HG02840 (cell line): ENCODE measurements at regions not wholly inside any gene's neighbourhood (a gene's known extent, or its start where the extent isn't known, plus 50 kb on each side); places are given as distances from the start of the nearest gene placed in this dataset.
"Not testable (repeated sequence)": the region's sequence is repeated elsewhere in the genome, so short reads cannot be mapped to it uniquely, and the experiment has no call there.

Source experiments
- ATAC-seq: cut with Tn5 transposase; IDR thresholded peaks from one replicate; pipeline ENCODE4 v1.9.1; 2021; ENCODE audit warnings: mild to moderate bottlenecking, moderate library complexity, moderate number of reproducible peaks; ENCODE audit not compliant: unreplicated experiment, low FRiP score

GRCh38 chr14:49036984-49037516 is 549.1 kb downstream of the RPS29 start:
- no peak for ATAC-seq

DNA sequence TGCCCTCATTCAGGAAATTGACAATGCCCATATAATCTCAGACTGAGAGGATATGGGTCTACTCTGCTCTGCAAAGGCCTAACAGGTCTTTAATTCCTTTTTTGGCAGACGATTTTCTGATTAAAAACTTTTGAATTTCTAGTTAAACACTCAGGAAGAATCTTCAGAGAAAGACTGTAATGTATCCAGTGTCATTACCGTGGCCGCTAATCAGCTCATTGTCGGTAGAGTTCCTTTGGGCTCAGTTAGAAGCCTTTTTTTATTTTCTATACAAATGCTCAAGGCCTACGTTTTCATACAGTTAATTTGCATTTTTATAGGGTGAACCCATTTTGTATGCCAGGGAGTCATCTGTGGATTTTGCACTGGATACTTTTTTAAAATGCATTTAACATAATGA is 549.9 kb downstream of the RPS29 start:
- ATAC-seq = no peak

DNA sequence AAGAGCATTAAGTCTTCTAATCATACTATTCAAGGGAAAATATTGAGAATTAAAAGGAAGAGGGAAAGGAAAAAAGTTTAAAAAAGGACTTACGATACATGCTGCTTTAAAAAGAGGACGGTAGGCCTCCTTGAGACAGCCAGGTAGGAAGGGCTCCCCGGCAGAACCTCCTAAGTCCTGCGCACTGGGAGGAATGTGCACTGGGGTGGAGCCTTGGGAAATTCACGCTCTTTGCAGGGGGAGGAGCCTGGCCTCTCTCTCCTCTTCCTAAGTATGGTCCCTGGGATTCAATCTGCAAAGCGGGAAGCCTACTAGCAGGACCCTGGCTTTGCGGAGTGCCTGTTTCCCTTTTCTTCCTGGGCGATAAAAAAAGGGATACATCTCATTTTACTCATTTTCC is 553.0 kb downstream of the RPS29 start:
- no peak for ATAC-seq

- not testable (repeated sequence) for ATAC-seq
Observed at GRCh38 chr14:49031710-49032109, 554.5 kb downstream of the RPS29 start.

DNA sequence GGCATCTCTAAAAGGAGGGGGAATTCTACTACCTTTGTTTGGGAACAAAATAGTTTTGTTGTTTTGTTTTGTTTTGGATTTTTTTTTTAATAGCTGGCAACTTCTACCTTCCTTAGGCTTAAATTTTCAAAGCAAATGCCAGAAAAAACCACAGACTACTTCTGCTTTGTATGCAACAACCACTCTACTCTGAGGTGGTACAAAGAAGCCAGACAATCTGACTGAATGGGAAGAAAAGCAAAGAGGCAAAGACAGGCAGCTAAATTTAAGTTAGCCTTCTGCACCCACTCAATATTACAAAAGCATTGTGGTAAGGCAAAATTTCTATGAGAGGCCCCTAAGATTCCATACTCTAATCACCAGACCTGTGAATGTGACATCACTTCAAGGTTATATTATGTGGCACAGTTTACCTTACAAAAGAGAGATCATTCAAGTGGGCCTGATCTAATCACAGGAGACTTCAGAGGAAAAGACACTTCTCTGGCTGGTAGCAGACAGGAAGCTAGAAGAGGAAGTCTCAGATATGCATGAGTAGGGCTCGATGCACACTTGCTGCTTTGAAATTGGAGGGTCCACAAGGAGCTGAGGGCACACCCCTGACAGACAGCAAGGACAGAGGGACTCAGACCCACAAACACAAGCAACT is 566.6 kb downstream of the RPS29 start:
- ATAC-seq = no peak

- ATAC-seq = no peak
Observed at GRCh38 chr14:49017447-49017846, 568.7 kb downstream of the RPS29 start.

GRCh38 chr14:49016381-49016780 is 569.8 kb downstream of the RPS29 start:
- no peak for ATAC-seq

DNA sequence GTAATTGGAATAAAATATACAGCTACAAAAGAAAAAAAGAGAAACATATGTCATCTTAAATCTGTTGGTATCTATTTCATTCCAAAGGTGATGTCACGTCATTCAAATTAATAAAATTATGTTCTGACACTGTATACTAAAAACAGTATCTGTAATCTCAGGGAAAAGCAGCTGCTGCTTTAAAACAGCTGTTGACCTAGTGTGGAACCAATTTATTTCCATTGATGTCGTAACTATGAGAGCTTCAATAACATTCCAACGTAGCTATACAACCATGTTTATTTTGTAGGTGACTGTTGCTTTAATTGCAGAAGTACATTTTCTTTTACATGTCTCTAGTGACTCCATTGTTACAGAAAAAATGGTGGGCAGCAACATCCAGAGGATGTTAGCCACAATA is 571.7 kb downstream of the RPS29 start:
- no peak for ATAC-seq

DNA sequence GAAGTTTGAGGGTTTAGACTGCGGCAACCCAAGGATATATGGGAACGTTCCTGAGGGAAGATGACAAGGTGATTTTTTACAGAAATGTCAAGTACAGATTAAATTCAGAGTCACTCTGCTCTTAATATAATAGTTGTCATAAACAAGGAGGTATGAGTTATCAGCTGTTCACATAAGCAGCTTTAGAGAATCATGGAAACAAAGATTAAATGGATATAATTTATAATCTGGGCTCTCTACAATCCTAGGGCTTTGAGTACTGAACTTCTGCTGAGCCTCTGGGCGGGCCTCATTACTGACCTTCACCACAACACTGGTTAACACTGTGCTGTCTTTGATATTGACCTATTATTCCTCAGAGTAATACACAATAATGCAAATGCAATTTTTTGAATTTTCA is 577.8 kb downstream of the RPS29 start:
- ATAC-seq = no peak

DNA sequence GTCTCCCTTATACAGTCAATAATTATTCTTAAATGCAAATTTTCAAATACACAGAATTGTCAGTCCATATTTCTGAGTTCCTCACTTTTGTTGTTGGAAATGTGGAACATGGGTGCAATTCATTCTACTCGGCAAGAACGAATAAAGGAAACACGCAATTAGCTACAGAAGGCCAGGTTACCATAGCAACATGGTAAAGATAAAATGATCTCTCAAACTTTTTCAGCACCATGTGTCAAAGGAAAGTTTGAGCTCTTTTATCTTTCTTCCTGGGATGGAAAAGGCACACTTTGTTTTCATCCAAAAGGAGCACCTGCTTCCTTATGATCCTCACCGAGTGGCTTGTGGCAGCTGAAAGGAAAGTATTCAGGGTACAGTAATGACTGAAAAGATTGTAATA is 595.0 kb downstream of the RPS29 start:
- ATAC-seq = no peak

DNA sequence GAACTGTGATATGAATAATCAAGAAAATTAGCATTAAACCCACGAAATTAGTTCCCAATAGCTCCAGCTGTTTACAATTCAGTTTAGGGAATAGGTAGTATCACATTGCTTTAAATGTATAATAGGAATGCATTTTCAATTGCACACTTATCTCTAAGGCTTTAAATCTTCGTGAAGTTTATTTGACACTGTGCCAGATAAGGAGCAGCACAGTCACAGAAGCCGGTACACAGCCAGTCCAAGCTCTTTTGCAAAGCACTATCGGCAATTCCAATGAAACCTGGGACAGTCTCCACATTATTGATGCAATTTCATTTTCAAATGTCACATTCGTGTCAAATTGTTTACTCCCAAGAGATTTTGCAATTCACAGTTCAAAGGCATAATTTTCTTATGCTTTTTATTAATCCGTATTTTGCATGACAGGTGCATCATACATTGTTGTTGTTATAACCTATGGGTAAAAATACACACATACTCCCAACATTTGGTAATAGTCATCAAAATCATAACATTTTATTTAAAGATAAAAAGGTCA is 602.8 kb downstream of the RPS29 start:
- no peak for ATAC-seq

GRCh38 chr14:48974994-48975393 is 611.2 kb downstream of the RPS29 start:
- ATAC-seq = no peak

GRCh38 chr14:48973151-48973550 is 613.0 kb downstream of the RPS29 start:
- no peak for ATAC-seq

- no peak for ATAC-seq
Observed at GRCh38 chr14:48970943-48971342, 615.2 kb downstream of the RPS29 start.

GRCh38 chr14:48967419-48967818 is 618.8 kb downstream of the RPS29 start:
- ATAC-seq = no peak

- ATAC-seq = no peak
Observed at GRCh38 chr14:48963231-48963790, 622.9 kb downstream of the RPS29 start.

- no peak for ATAC-seq
Observed at GRCh38 chr14:48957486-48957885, 628.7 kb downstream of the RPS29 start.

GRCh38 chr14:48955857-48956256 is 630.3 kb downstream of the RPS29 start:
- no peak for ATAC-seq

GRCh38 chr14:48954446-48954845 is 631.7 kb downstream of the RPS29 start:
- no peak for ATAC-seq

GRCh38 chr14:48944809-48945208 is 641.4 kb downstream of the RPS29 start:
- no peak for ATAC-seq

- ATAC-seq = no peak
Observed at GRCh38 chr14:48943913-48944312, 642.3 kb downstream of the RPS29 start.

GRCh38 chr14:48937541-48938195 is 648.5 kb downstream of the RPS29 start:
- no peak for ATAC-seq
